GM12874 (cell line): ENCODE measurements at regions not wholly inside any gene's neighbourhood (a gene's known extent, or its start where the extent isn't known, plus 50 kb on each side); places are given as distances from the start of the nearest gene placed in this dataset.

Experiments
- TF ChIP-seq, protein P1 (sequence below): IDR thresholded peaks from 2 replicates; pipeline ENCODE4 v1.5.1; 2011; ENCODE audit warnings: low read depth, mild to moderate bottlenecking, control low read depth, low read length, moderate library complexity; ENCODE audit not compliant: insufficient read depth

- TF ChIP-seq, protein P1, sequence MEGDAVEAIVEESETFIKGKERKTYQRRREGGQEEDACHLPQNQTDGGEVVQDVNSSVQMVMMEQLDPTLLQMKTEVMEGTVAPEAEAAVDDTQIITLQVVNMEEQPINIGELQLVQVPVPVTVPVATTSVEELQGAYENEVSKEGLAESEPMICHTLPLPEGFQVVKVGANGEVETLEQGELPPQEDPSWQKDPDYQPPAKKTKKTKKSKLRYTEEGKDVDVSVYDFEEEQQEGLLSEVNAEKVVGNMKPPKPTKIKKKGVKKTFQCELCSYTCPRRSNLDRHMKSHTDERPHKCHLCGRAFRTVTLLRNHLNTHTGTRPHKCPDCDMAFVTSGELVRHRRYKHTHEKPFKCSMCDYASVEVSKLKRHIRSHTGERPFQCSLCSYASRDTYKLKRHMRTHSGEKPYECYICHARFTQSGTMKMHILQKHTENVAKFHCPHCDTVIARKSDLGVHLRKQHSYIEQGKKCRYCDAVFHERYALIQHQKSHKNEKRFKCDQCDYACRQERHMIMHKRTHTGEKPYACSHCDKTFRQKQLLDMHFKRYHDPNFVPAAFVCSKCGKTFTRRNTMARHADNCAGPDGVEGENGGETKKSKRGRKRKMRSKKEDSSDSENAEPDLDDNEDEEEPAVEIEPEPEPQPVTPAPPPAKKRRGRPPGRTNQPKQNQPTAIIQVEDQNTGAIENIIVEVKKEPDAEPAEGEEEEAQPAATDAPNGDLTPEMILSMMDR: no peak
Measured at GRCh38 chrX:2640436-2641150, 50.5 kb upstream of the CD99 start.

- TF ChIP-seq, protein P1: no peak
Measured at GRCh38 chrX:2638279-2638678, 52.8 kb upstream of the CD99 start.

DNA sequence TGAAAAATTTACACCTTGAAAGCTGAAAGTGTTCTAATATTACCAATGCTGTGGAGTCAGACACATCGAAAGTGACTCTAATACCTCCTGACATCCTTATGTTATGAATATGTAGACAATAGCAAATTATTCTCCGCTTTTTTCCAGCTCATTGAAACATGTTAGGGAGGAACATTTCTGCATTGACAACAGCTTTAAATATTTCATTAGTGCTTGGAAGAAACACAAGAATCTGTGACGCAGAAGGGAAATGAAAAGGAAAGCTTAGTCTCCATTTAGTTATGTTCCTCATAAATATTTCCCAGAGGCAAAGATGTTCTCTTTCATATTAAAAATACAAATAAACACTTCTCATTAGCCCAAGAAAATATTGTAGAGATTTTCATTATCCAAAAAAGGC lies 55.8 kb upstream of the CD99 start:
- TF ChIP-seq, protein P1: no peak

DNA sequence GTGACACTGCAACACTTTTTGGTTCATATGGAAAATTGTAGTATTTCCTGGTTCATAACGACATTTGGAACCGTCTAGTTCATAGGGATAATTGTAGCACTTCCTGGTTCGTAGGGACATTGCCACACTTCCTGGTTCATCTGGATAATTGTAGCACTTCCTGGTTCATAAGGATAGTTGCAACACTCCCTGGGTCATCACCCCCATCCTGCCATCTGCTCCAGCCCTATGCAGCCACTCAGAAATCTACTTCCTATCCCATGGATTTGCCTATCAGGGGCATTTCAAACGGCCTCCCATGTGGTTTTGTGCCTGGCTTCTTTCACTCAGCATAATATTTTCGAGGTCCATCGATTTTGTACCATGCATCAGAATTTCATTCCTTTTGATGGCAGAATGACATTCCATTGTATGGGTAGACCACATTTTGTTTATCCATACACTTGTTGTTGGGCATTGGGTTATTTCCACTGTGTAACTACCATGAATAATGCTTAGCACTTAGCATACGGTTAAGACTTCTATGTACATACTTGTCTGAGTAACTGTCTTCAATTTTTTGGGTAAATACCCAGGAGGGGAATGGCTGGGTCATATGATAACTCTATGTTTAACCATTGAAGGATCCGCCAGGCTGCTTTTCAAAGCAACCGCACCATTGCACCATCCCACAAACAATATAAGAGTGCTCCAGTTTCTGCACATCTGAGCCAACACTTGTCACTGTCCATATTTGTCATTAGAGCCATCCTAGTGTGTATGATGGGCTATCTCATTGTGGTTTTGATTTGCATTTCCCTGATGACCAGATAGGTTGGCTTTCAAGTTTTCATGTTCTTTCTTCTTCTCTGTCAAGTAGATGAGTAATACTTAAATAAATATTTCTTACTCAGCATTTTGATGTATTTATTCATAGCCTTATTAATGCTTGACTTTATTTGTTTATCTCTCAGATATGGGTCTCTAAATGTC lies 58.3 kb upstream of the CD99 start:
- TF ChIP-seq, protein P1: no peak

DNA sequence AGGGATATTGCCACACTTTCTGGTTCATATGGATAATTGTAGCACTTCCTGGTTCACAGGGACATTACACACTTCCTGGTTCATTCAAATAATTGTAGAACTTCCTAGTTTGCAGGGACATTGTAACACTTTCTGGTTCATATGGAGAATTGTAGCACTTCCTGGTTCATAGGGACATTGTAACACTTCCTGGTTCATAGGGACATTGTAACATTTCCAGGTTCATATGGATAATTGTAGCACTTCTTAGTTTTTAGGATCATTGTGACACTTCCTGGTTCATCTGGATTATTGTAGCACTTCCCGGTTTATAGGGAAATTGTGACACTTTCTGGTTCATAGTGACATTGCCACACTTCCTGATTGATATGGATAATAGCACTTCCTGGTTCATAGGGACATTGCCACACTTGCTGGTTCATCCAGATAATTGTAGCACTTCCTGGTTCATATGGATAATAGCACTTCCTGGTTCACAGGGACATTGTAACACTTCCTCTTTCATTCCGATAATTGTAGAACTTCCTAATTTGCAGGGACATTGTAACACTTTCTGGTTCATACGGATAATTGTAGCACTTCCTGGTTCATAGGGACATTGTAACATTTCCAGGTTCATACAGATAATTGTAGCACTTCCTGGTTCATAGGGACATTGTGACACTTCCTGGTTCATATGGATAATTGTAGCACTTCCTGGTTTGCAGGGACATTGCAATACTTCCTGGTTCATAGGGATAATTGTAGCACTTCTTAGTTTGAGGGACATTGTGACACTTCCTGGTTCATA lies 59.2 kb upstream of the CD99 start:
- TF ChIP-seq, protein P1: no peak

DNA sequence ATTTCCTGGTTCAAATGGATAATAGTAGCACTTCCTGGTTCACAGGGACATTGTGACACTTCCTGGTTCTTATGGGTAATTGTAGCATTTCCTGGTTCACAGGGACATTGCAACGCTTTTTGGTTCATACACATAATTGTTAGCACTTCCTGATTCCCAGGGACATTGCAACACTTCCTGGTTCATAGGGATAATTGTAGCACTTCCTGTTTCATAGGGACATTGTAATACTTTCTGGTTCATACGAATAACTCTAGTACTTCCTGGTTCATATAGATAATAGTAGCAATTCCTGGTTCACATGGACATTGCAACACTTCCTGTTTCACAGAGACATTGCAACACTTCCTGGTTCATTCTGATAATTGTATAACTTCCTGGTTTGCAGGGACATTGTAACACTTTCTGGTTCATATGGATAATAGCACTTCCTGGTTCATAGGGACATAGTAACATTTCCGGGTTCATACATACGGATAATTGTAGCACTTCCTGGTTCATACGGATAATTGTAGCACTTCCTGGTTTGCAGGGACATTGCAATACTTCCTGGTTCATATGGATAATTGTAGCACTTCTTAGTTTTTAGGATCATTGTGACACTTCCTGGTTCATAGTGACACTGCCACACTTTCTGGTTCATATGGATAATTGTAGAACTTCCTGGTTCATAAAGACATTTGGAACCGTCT lies 61.6 kb upstream of the CD99 start:
- TF ChIP-seq, protein P1: no peak
